HL-60 (cell line): ENCODE measurements at regions not wholly inside any gene's neighbourhood (a gene's known extent, or its start where the extent isn't known, plus 50 kb on each side); places are given as distances from the start of the nearest gene placed in this dataset.

Source experiments
- GABPA ChIP-seq: IDR thresholded peaks from 2 replicates; pipeline ENCODE4 v1.6.1; 2012; ENCODE audit warnings: low read depth
- POLR2AphosphoS5 ChIP-seq: IDR thresholded peaks from 2 replicates; pipeline ENCODE4 v1.6.1; 2012; ENCODE audit warnings: low read depth
- TF ChIP-seq, protein P1 (sequence below): IDR thresholded peaks from 2 replicates; pipeline ENCODE4 v1.6.1; 2012; ENCODE audit warnings: low read depth; ENCODE audit not compliant: insufficient replicate concordance

DNA sequence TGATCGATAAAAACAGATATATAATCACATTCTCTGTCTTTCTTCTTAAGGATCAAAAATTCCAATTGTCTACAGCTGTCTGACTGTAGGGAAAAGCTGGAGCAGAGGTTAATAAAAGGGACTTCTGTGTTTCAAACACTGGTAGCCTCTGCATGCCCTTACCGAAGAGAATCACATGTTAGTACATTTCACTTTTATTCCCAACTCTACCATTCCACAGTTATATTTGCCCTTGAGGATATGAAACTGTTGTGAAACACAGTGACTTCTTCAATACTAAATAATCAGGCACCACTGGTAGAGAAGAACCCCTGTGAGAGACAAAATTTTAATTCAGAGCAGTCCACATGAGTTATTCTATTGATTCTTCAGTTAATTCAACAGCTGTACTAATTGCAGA lies 1187.3 kb upstream of the CITED2 start:
- TF ChIP-seq, protein P1, sequence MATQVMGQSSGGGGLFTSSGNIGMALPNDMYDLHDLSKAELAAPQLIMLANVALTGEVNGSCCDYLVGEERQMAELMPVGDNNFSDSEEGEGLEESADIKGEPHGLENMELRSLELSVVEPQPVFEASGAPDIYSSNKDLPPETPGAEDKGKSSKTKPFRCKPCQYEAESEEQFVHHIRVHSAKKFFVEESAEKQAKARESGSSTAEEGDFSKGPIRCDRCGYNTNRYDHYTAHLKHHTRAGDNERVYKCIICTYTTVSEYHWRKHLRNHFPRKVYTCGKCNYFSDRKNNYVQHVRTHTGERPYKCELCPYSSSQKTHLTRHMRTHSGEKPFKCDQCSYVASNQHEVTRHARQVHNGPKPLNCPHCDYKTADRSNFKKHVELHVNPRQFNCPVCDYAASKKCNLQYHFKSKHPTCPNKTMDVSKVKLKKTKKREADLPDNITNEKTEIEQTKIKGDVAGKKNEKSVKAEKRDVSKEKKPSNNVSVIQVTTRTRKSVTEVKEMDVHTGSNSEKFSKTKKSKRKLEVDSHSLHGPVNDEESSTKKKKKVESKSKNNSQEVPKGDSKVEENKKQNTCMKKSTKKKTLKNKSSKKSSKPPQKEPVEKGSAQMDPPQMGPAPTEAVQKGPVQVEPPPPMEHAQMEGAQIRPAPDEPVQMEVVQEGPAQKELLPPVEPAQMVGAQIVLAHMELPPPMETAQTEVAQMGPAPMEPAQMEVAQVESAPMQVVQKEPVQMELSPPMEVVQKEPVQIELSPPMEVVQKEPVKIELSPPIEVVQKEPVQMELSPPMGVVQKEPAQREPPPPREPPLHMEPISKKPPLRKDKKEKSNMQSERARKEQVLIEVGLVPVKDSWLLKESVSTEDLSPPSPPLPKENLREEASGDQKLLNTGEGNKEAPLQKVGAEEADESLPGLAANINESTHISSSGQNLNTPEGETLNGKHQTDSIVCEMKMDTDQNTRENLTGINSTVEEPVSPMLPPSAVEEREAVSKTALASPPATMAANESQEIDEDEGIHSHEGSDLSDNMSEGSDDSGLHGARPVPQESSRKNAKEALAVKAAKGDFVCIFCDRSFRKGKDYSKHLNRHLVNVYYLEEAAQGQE: no peak
- TF ChIP-seq POLR2AphosphoS5 (no peak), GABPA (no peak)
